Cerebellar cortex (tissue), 1 donor: ENCODE measurements at regions not wholly inside any gene's neighbourhood (a gene's known extent, or its start where the extent isn't known, plus 50 kb on each side); places are given as distances from the start of the nearest gene placed in this dataset.

Experiments used
- DNase-seq: peaks from one replicate; pipeline ENCODE4 v3.0.0-alpha.2; 2015; ENCODE audit warnings: low spot score

DNA sequence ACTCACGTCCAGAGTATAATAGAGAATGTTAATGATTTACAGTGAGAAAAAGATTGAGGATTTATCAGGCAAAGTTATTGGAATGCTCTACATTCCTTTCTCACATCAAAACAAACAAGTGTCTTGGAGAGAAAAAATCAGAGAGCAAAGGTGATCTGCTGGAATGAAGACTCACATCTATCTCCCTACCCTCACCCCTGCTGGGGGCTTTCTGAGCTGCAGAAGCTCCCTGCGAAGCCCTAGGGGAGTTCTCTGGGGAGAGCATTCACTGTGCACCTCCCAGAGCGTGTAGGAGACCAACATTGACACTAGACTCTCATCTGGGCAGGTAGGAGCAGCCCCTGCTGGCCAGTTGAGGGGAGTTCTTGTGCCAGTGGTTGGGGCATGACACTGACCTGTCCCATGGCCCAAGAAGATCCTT is 76.6 kb upstream of the ADAMTS16 start:
- DNase-seq, result no peak

DNA sequence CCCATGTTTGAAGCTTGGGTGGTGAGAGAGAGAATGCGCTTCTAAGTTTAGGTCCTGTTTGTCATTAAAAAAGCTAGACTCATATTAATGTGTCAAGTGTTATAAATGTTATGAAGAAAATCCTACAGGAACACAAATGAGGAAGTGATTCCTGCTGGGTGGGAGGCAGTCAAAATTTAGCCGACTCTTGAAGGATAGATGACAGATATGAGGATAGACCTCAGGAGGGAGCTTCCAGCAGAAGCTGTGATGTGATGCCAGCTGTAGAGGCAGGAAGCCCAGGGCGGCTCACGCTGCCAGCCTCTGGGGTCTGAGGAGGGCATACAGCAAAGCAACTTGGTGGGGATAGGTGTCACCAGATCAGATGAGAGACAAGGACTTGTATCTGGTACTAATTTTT is 74.7 kb upstream of the ADAMTS16 start:
- DNase-seq, result no peak

DNA sequence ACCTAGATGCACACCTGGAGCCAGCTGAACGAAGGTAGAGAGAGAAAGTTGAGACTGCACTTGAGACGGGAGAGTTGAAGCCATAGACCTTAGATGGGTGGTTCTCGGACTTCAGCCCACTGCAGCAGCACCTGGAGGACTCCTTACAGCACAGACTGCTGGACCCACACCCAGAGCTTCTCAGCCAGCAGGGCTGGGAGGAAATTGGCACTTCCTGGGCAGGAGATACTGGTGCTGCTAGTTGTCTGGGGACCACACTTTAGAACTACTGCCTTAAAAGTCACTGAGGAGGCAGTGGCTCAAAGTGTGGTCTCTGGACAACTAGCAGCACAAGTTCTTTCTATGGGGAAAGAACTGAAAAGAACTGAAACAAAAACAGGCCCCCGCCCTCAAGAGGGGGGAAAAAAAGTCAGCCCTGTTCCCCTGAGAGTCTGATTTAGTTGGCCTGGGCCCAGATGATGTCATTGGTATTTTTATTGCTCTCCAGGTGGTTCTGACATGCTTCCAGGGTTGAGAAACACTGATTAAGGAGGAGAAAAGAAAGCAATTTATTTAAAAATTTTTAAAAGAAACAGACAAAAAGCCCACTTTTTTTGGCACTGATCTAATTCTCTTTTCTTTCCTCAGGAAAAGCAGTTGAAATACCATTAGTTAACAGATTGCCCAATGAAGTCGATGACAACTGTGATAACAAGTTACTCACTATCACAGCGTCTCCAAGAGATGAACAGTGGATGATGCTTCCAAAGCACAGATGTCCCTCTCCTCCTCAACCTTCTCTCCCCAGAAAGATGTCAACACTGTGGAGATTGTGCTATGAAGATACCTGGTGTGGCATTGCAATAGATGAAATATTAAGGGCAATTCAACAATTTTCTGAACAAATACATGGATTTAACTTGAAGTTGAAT is 73.6 kb upstream of the ADAMTS16 start:
- no peak for DNase-seq

DNA sequence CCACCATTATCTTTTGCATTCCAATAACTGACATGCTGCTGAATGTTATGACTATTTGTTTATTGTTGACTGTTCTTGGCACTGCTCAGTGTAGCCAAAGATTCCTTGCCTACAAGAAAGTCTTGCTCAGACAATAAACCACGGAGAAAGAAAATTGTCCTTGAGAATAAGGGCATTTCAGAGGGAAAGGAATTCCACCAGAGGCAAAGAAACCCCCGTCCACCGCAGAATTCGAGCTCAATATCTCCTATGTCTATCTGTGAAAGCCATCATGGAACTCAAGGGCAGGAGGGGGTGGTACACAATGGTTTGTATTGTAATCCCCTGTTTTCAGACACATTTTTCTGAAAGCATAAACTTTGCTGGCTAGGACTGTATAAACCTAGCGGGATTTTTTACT is 70.3 kb upstream of the ADAMTS16 start:
- DNase-seq, result no peak

DNA sequence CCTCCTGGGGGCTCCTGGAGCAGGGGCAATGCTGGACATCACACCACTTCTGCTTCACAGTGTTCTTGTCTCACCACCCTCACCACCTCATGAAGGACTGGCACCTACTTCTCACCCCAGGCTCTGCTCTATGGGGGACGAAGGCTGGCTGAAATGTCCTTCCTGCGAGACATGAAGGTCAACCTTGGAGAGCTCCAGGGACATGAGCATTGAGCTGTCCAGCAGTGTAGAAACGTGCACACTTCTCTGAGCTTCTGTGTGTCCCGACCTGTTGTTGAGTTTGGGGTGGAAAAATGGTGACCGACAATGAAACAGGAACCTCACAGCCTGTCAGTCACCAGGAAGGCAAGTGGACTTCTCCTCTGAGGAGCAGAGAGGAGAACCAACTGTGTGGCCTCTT is 68.6 kb upstream of the ADAMTS16 start:
- no peak for DNase-seq

DNA sequence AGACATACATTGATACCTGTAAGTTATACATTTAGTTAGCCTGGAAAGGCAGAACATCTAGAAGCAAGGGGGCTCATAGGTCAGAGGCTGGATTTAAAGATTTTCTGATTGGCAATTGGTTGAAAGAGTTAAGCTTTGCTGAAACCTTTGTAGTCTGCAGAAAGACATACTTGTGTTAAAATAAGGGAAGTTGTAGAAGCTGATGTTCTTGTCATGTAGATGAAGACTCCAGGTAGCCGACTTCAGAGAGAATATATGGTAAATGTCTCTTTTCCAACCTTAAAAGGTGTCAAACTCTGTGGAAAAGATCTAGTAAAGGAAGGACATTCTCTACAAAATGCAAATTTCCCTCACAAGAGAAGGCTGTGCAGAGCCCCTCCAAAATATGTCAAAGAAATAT is 62.9 kb upstream of the ADAMTS16 start:
- no peak for DNase-seq

DNA sequence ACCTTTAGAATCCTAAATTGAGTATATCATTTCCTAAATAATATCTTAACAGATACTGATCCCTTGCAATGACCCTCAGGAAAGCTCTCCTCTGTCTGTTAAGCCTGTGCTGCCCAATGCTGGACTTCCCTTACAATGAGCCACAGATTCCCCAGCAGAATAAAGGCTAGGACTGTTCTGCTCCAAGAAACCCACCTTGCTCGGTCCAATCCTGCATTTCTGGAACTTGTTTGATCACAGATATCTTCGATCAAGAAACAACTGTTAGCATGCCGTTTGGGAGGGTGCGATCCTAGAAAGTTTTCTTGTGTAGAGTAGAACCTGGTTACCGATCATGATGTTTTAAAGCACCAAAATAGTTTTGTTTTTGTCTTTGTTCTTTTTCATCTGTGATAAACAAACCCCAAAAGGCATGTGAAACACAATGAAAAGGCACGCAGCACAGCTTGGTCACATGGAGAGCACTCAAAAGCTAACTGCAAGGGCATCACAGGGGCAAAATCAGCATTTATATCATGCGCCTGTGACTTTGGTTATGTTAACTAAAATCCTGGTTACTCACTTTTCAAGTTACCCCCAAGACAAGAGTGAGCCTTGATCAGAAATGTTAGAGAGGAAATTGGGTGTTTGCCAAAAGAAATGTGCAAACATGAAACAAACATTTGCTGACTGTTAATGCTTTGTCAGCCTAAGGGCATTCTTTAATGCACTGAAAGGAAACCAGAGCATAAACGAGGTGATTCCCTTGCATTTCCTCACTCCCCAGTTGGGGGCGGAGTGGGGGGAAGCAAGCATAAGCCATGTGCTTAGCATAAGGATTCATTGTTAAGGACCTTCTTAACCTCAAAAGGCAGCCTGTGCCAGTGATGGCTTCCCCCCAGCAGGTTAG is 61.9 kb upstream of the ADAMTS16 start:
- no peak for DNase-seq

DNA sequence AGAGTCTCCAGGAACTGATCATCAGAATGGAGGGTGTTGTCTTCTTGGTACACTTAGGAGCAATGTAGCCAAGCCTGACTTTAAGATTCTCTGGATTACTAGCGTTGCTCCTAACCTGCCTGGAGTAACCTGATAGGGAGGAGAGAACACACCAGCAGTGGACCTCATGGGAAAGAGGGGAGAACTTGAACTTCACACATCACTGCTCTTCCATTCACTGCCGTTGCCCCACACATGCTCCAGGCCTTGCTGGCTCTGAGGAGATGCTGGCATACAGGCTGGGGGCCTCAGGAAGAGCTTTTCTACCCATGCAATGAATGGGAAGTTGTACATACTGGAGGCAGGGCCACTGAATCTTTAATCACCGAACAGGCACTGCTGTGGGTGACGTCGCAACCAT is 60.3 kb upstream of the ADAMTS16 start:
- DNase-seq, result no peak

DNA sequence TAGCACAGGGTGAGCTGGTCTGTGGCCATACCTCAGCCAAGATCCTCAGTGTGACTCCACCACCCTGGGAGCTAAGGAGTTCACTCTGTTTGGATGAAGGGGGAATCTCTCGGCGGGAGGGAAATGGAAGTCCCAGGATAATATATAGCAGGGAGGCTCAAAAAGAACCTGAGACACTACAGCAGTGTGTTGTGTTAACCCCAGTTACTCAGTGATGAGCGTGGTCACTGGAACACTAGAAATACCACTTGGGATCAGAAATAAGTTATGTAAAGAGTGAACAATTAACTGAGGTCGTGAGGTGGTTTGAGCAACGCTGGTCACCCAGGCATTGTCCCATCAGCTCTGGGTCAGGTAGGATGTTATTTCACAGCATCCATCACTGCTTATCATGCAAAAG is 59.3 kb upstream of the ADAMTS16 start:
- DNase-seq, result no peak

DNA sequence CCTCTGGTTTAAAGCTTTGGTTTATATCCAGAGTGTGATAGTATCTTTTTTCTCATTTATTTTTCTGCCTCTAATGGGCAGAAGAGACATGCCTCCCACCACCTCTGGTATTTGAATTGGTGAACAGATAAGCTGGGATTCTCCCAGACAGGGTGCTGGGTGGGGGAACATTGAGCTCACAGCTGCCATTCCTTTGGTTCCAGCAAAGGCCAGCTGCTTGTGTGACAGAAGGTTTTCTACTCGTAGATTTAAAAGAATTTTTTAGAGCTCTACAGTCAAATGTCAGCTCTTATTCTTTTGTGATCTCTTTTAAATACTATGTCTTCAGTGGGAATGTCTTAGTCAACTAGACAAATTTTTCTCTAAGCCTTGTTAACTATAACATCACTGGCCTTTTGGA is 54.7 kb upstream of the ADAMTS16 start:
- no peak for DNase-seq

DNA sequence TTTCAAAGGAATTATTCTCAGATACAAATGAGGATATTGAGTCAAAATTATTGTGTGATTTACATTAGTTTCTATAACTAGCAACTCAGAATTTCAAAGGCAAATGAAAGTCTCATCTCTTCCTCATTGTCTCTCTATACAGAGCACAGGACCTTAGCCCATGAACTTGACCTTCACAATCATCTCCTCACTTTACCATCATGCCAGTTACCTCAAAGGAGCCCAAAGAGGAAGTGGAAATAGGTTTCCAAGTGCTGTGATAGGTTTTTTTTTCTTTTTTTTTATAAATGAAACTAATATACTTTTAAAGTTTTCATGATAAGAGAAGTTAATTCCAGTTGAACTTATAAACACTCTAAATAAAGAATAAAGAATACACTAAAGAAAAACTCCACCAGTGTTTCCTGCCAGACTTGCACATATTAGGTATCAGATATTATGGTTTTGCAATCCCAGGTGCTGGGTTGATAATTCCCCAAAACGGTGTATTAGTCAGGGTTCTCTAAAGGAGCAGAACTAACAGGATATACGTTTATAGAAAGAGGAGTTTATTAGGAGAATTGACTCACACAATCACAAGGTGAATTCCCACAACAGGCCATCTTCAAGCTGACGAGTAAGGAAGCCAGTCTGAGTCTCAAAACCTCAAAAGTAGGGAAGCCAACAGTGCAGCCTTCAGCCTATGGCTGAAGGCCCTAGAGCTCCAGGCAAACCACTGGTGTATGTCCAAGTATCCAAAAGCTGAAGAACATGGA is 50.1 kb upstream of the ADAMTS16 start:
- DNase-seq, result no peak
